ENCODE measurements at regions not wholly inside any gene's neighbourhood (a gene's known extent, or its start where the extent isn't known, plus 50 kb on each side); places are given as distances from the start of the nearest gene placed in this dataset.

GRCh38 chr4:144350706-144351105, 210.2 kb upstream of the GYPA start:
- Histone ChIP-seq H3K9me2 (replicated peaks; ENCODE audit: control insufficient read depth, low read length) (no peaks in the 10 kb centered on the region), H3K4me2 (ENCODE audit: low read length) (no peak overlapping the region), H3K4me1 (ENCODE audit: control insufficient read depth, low read length) (no peaks in the 10 kb centered on the region), H3K9me3 (ENCODE audit: control insufficient read depth, insufficient read depth, low read length) (no peaks in the 10 kb centered on the region), H3K36me3 (ENCODE audit: control insufficient read depth, low read length) (no peaks in the 10 kb centered on the region), H3K27me3 (ENCODE audit: control insufficient read depth, low read length) (peaks cover 7% of the 10 kb centered on the region), H3F3A (ENCODE audit: control insufficient read depth, insufficient read depth) (no peaks in the 10 kb centered on the region), H4K20me1 (ENCODE audit: control insufficient read depth, insufficient read depth, low read depth, low read length) (no peaks in the 10 kb centered on the region), H3K79me2 (ENCODE audit: control insufficient read depth, low read length) (no peaks in the 10 kb centered on the region), H3K4me3 (ENCODE audit: low read length) (no peak overlapping the region), H3K27ac (ENCODE audit: low read depth, low read length) (no peak overlapping the region)
- TF ChIP-seq EZH2phosphoT487 (IDR thresholded peaks at IDR 0.05; ENCODE audit: borderline replicate concordance, low read length), result no peak
- no peak for TF ChIP-seq CTCF (IDR thresholded peaks at IDR 0.05; ENCODE audit: low read depth, low read length, poor library complexity, severe bottlenecking)

GRCh38 chr4:144351306-144351705, 210.8 kb upstream of the GYPA start:
- TF ChIP-seq CTCF (IDR thresholded peaks at IDR 0.05; ENCODE audit: low read depth, low read length, poor library complexity, severe bottlenecking) (no peak), EZH2phosphoT487 (IDR thresholded peaks at IDR 0.05; ENCODE audit: borderline replicate concordance, low read length) (no peak)
- H3K9me2 ChIP-seq (replicated peaks; ENCODE audit: control insufficient read depth, low read length), result no peaks in the 10 kb centered on the region
- H3K4me2 ChIP-seq (ENCODE audit: low read length), result no peak overlapping the region
- H3K27ac ChIP-seq (ENCODE audit: low read depth, low read length), result no peak overlapping the region
- H4K20me1 ChIP-seq (ENCODE audit: control insufficient read depth, insufficient read depth, low read depth, low read length), result no peaks in the 10 kb centered on the region
- H3F3A ChIP-seq (ENCODE audit: control insufficient read depth, insufficient read depth), result no peaks in the 10 kb centered on the region
- no peaks in the 10 kb centered on the region for H3K36me3 ChIP-seq (ENCODE audit: control insufficient read depth, low read length)
- no peaks in the 10 kb centered on the region for H3K4me1 ChIP-seq (ENCODE audit: control insufficient read depth, low read length)
- peaks cover 13% of the 10 kb centered on the region for H3K27me3 ChIP-seq (ENCODE audit: control insufficient read depth, low read length)
- H3K4me3 ChIP-seq (ENCODE audit: low read length), result no peak overlapping the region
- H3K9me3 ChIP-seq (ENCODE audit: control insufficient read depth, insufficient read depth, low read length), result no peaks in the 10 kb centered on the region
- no peaks in the 10 kb centered on the region for H3K79me2 ChIP-seq (ENCODE audit: control insufficient read depth, low read length)

- Histone ChIP-seq H3K36me3 (ENCODE audit: control insufficient read depth, low read length) (no peaks in the 10 kb centered on the region), H3K4me1 (ENCODE audit: control insufficient read depth, low read length) (no peaks in the 10 kb centered on the region), H3K27me3 (ENCODE audit: control insufficient read depth, low read length) (peaks cover 16% of the 10 kb centered on the region), H3K27ac (ENCODE audit: low read depth, low read length) (no peak overlapping the region), H3K9me2 (replicated peaks; ENCODE audit: control insufficient read depth, low read length) (no peaks in the 10 kb centered on the region), H3F3A (ENCODE audit: control insufficient read depth, insufficient read depth) (no peaks in the 10 kb centered on the region), H3K9me3 (ENCODE audit: control insufficient read depth, insufficient read depth, low read length) (no peaks in the 10 kb centered on the region), H3K4me2 (ENCODE audit: low read length) (no peak overlapping the region), H3K79me2 (ENCODE audit: control insufficient read depth, low read length) (no peaks in the 10 kb centered on the region), H3K4me3 (ENCODE audit: low read length) (no peak overlapping the region), H4K20me1 (ENCODE audit: control insufficient read depth, insufficient read depth, low read depth, low read length) (no peaks in the 10 kb centered on the region)
- TF ChIP-seq CTCF (IDR thresholded peaks at IDR 0.05; ENCODE audit: low read depth, low read length, poor library complexity, severe bottlenecking) (no peak), EZH2phosphoT487 (IDR thresholded peaks at IDR 0.05; ENCODE audit: borderline replicate concordance, low read length) (no peak)
Measured at GRCh38 chr4:144353292-144353691, 212.8 kb upstream of the GYPA start.

All from DOHH2 (cell line).